ENCODE measurements at regions not wholly inside any gene's neighbourhood (a gene's known extent, or its start where the extent isn't known, plus 50 kb on each side); places are given as distances from the start of the nearest gene placed in this dataset.
"Not testable (repeated sequence)": the region's sequence is repeated elsewhere in the genome, so short reads cannot be mapped to it uniquely, and the experiment has no call there.

DNA sequence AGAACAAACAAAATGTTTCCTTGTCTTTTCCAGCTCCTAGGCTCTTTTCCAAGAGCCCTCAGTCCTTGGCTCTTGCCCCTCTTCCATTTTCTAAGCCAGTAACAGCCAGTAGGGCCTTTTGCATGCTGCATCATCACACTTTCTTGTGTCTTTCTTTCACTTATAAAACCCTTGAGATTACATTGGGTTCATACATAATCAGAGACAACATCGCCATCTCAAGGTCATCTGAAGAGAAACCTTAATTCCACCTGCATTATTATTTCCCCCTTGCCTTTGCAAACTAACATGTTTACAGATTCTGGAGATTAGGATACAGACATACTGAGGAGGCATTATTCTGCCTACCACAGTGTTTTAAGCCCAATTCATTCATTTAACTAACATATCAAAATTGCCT lies 697.3 kb downstream of the TRIB2 start:
- no peak for DNase-seq (ENCODE audit: low spot score)

- DNase-seq (ENCODE audit: low spot score), result no peak
Observed at GRCh38 chr2:13414897-13415296, 698.2 kb downstream of the TRIB2 start.

GRCh38 chr2:13433954-13434353 lies 717.2 kb downstream of the TRIB2 start:
- no peak for DNase-seq (ENCODE audit: low spot score)

GRCh38 chr2:13443554-13444261 lies 727.0 kb downstream of the TRIB2 start:
- DNase-seq (ENCODE audit: low spot score), result not testable (repeated sequence)

DNA sequence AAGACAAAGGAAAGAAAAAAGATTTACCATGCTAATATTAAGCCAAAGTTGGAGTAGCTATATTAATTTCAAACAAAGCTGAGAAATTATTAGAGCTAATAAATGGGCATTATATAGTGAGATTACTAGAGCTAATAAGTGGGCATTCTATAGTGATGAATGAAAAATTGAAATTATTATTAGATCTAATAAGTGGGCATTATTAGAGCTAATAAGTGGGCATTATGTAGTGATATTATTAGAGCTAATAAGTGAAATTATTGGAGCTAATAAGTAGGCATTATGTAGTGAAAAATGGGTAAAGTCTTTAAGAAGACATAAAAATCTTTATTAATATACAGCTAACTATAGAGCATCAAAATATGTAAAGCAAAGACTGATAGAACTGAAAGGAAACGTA lies 745.7 kb downstream of the TRIB2 start:
- no peak for DNase-seq (ENCODE audit: low spot score)

- DNase-seq (ENCODE audit: low spot score), result no peak
Observed at GRCh38 chr2:13466076-13466475, 749.3 kb downstream of the TRIB2 start.

DNA sequence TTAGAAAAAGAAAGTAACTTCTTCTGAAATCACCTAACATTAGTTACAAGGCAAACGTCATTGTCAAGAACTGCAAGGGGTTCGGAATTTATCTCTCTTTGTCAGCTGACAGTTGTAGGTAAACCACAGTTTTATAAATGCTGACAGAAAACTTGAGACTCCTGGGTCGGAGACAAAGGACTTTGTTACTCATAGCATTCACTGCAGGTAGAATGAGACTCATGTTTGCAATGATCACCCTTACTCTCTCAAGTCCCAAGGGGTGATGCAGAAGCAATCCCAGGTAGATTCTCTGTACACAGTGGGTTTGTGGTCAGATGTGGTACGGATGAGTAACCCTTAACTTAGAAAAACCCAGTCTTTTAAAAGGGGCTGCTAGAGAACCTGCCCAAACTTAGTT lies 757.8 kb downstream of the TRIB2 start:
- no peak for DNase-seq (ENCODE audit: low spot score)

DNA sequence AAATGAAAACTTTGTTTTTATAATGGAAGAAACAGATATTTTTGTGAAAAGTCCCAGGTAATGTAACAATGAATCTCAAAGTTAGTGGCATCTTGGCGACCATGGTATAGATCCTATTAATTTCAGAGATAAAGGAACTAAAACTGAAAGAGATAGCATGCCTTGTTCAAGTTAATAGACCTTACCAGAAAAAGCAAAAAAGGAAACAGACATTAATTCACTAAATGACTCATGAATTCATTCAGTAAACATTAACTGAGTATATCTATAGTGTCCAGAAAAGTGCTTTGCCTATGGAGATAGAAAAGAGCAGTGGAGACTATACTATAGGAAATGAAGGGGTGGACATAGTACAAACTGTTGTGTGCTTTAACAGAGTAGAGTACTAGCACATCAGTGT lies 763.3 kb downstream of the TRIB2 start:
- DNase-seq (ENCODE audit: low spot score), result no peak

- DNase-seq (ENCODE audit: low spot score), result peak; percentile 38
Observed at GRCh38 chr2:13481201-13481600, 764.5 kb downstream of the TRIB2 start.

DNA sequence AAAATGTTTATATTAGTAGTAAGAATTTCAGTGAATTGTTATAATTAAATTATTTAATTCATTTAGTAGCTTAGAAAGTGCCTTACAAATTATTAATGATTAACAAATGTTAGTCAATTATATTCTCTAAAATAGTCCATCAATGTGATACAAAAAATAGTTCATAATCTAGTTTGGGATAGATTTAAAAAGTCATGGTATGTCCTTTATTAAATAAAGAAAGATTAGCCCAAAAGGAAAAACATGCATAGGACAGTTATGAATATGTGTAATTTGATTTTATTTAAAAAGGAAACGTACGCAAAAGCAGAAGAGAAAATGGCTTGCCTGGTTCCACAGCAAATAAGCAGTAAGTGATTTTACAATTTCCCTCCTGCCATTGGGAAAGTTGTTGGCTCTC lies 768.5 kb downstream of the TRIB2 start:
- no peak for DNase-seq (ENCODE audit: low spot score)

DNA sequence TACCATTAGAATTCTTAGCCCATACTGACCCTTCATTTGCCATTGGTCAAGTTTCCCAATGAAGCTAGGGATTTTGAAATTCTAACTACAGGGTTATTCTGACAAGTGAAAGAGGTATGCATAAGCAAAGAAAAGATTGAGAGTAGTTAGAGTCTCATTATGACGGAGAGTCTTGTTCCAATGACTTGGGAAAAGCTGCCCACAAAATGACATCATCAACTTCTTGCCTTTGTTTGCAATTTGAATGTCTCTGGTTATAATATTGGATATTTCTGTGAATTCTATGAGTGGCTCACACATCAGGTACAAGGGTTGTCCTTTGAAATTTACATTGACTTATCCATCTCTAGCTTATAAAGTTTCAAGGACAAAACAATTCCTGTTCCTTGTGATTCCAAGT lies 772.2 kb downstream of the TRIB2 start:
- no peak for DNase-seq (ENCODE audit: low spot score)

- DNase-seq (ENCODE audit: low spot score), result no peak
Observed at GRCh38 chr2:13492262-13492661, 775.5 kb downstream of the TRIB2 start.

- no peak for DNase-seq (ENCODE audit: low spot score)
Observed at GRCh38 chr2:13495051-13495450, 778.3 kb downstream of the TRIB2 start.

- DNase-seq (ENCODE audit: low spot score), result no peak
Observed at GRCh38 chr2:13504808-13505207, 788.1 kb downstream of the TRIB2 start.

DNA sequence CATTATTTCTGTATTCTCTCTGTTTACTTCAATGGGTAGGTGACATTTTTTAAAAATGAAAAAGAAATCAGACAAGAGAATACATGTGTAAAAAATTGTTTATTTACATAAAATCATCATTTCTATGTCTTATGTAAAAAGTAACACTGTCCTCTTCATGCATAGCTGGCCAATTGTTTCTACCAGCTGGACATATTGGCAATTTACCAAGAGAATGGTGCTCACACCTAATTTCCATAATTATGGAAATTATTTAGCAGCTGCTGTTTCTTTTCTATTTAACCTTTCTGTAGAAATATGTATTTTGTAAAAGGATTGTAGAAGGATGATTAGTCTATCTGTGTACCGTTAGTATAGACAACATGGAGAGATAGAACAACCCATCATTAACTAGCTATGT lies 791.9 kb downstream of the TRIB2 start:
- no peak for DNase-seq (ENCODE audit: low spot score)

- DNase-seq (ENCODE audit: low spot score), result no peak
Observed at GRCh38 chr2:13515254-13515653, 798.5 kb downstream of the TRIB2 start.

DNA sequence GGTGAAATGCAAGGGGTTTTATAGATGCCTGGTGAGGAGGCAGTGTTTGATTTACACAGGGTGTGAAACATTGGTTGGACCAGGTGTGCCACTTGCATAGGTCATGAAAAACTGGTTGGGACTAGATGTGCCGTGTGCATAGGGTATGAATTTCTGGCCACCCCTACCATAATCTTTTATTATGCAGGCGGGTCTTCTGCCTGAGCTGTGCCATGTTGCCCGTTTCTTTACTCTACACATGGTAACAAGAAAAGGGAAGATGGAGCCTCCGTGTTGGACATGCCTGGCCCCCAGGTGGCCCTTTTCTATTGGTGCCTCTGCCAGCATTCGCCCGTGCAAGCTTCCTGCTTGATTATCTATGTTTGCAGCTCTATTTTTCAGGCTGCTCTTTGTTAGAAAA lies 805.4 kb downstream of the TRIB2 start:
- no peak for DNase-seq (ENCODE audit: low spot score)

GRCh38 chr2:13522917-13523821 lies 806.4 kb downstream of the TRIB2 start:
- DNase-seq (ENCODE audit: low spot score), result peak; percentile 3

- no peak for DNase-seq (ENCODE audit: low spot score)
Observed at GRCh38 chr2:13524492-13524891, 807.8 kb downstream of the TRIB2 start.

- DNase-seq (ENCODE audit: low spot score), result not testable (repeated sequence)
Observed at GRCh38 chr2:13531735-13532410, 815.1 kb downstream of the TRIB2 start.

GRCh38 chr2:13532781-13533523 lies 816.2 kb downstream of the TRIB2 start:
- not testable (repeated sequence) for DNase-seq (ENCODE audit: low spot score)

- DNase-seq (ENCODE audit: low spot score), result no peak
Observed at GRCh38 chr2:13533524-13533922, 816.8 kb downstream of the TRIB2 start.
